ENCODE measurements at regions not wholly inside any gene's neighbourhood (a gene's known extent, or its start where the extent isn't known, plus 50 kb on each side); places are given as distances from the start of the nearest gene placed in this dataset.

DNA sequence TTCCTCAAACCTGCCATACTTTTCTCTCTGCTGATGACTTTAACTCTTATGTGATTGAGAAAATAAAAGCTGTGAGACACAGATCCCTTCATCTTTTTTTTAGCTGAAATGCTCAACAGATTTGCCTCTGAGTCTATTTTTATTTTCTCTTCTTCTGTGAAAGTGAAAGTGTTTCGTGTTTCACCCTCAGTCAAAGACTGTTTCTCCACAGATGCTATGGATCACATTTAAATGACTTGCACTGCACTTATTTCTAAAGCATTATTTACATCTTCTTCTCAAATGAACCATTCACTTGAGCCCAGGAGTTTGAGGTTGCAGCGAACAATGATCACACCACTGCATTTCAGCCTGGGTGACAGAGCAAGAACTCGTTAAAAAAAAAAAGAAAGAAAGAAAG is 890.1 kb upstream of the PCDH20 start:
- no peak for TF ChIP-seq Cebpa-rat (IDR thresholded peaks at IDR 0.05)
- Histone ChIP-seq H3K27ac (peak overlapping the region; percentile 65; the same call in 1 of the 2 replicates), H3K9me3 (peaks cover 10% of the 10 kb centered on the region; the same call in 1 of the 2 replicates), H3K4me1 (peaks cover 14% of the 10 kb centered on the region), H3K4me3 (peak overlapping the region; percentile 51), H3K27me3 (no peaks in the 10 kb centered on the region), H3K9ac (peak overlapping the region; percentile 66), H3K4me2 (peak overlapping the region; percentile 77), H4K20me1 (no peaks in the 10 kb centered on the region), H3K36me3 (no peaks in the 10 kb centered on the region)

DNA sequence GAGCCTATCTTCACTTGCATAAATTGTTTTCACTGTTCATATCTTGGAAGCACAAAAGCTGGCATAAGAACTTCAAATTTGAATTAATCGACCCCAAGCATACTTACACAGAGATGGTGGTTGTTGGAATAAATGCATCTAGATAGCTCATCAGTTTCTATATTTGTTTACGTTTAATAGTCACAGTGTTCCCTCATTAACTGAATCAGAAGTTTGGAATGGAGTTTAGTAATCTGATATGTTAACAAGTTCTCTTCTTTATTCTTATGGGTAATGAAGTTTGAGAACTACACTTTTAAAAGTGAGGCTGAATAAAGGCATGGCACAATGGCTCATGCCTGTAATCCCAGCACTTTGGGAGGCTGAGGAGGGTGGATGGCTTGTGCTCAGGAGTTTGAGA is 886.7 kb upstream of the PCDH20 start:
- H3K9me3 ChIP-seq, result peaks cover 10% of the 10 kb centered on the region; the same call in 1 of the 2 replicates
- H3K36me3 ChIP-seq, result no peaks in the 10 kb centered on the region
- no peak overlapping the region for H3K4me3 ChIP-seq
- no peak for TF ChIP-seq Cebpa-rat (IDR thresholded peaks at IDR 0.05)
- H3K9ac ChIP-seq, result no peak overlapping the region
- peaks cover 14% of the 10 kb centered on the region for H3K4me1 ChIP-seq
- H4K20me1 ChIP-seq, result no peaks in the 10 kb centered on the region
- no peak overlapping the region for H3K4me2 ChIP-seq
- H3K27me3 ChIP-seq, result no peaks in the 10 kb centered on the region
- H3K27ac ChIP-seq, result no peak overlapping the region

DNA sequence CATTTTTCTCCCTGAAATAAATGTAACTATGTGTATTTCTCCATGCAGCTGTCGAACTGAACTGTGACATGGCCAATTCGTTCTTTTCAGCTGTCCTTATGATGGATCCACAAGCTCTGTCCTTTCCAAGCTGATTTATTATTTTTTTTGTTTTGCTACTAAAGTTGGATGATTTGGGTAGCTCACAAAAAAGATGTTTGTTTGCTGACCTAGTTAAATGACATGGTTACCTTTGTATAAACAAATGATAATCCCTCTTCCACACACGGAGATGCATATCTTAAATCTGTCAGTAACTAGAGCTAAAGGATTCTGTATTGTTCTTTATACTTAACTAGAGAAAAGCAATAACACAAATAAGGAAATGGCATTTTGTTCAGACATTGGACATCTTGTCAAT is 884.3 kb upstream of the PCDH20 start:
- Histone ChIP-seq H3K27ac (no peak overlapping the region), H3K9me3 (peaks cover 10% of the 10 kb centered on the region; the same call in 1 of the 2 replicates), H4K20me1 (no peaks in the 10 kb centered on the region), H3K36me3 (no peaks in the 10 kb centered on the region), H3K4me3 (no peak overlapping the region), H3K4me2 (no peak overlapping the region), H3K4me1 (peaks cover 8% of the 10 kb centered on the region), H3K9ac (no peak overlapping the region), H3K27me3 (no peaks in the 10 kb centered on the region)
- no peak for TF ChIP-seq Cebpa-rat (IDR thresholded peaks at IDR 0.05)

DNA sequence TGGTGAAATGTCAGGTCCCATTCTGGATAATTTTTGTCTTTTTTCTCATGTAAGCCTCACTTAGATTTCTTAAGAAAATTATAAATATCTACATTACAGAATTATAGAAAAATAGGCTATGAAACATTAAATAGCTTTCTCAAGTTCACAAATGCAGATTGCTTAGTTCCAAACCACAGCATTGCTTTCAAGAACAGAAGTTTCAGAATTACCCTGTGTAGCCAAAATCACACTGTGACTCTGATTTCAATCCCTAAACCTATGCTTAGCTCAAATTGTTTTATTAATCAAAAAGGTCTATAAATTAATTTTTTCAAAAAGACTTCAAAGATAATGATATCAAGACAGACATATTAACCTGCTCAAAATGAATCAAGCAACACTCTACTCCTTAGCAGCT is 881.2 kb upstream of the PCDH20 start:
- no peak for TF ChIP-seq Cebpa-rat (IDR thresholded peaks at IDR 0.05)
- no peak overlapping the region for H3K4me3 ChIP-seq
- no peak overlapping the region for H3K4me2 ChIP-seq
- no peaks in the 10 kb centered on the region for H3K27me3 ChIP-seq
- no peaks in the 10 kb centered on the region for H3K36me3 ChIP-seq
- no peaks in the 10 kb centered on the region for H4K20me1 ChIP-seq
- no peaks in the 10 kb centered on the region for H3K9me3 ChIP-seq
- no peak overlapping the region for H3K9ac ChIP-seq
- H3K4me1 ChIP-seq, result no peaks in the 10 kb centered on the region
- no peak overlapping the region for H3K27ac ChIP-seq

DNA sequence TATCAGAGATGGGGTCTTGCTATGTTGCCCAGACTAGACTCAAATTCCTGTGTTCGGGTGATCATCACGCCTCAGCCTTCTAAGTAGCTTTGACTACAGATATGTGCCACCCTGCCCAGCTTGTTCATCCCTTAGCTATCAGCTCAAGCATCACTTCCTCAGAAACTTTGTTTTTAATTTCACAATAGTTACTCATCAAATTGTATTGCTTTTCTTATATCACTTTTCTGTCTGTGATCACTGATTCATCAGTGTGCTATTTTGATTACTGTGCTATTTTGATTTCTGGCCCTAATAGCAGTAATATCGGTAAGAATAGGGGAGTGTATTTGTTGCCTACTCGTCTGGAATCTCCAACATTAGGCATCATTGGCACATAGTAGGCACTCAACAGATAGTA is 878.6 kb upstream of the PCDH20 start:
- Histone ChIP-seq H3K9ac (no peak overlapping the region), H3K36me3 (no peaks in the 10 kb centered on the region), H3K27ac (no peak overlapping the region), H3K9me3 (peaks cover 12% of the 10 kb centered on the region), H3K4me1 (no peaks in the 10 kb centered on the region), H4K20me1 (no peaks in the 10 kb centered on the region), H3K4me3 (no peak overlapping the region), H3K4me2 (no peak overlapping the region), H3K27me3 (no peaks in the 10 kb centered on the region)
- no peak for TF ChIP-seq Cebpa-rat (IDR thresholded peaks at IDR 0.05)

GRCh38 chr13:62292714-62293480 is 877.2 kb upstream of the PCDH20 start:
- Histone ChIP-seq H4K20me1 (no peaks in the 10 kb centered on the region), H3K27me3 (no peaks in the 10 kb centered on the region), H3K4me1 (no peaks in the 10 kb centered on the region), H3K9ac (no peak overlapping the region), H3K4me2 (no peak overlapping the region), H3K4me3 (no peak overlapping the region), H3K9me3 (peaks cover 12% of the 10 kb centered on the region), H3K27ac (no peak overlapping the region), H3K36me3 (no peaks in the 10 kb centered on the region)
- TF ChIP-seq Cebpa-rat (IDR thresholded peaks at IDR 0.05), result no peak

DNA sequence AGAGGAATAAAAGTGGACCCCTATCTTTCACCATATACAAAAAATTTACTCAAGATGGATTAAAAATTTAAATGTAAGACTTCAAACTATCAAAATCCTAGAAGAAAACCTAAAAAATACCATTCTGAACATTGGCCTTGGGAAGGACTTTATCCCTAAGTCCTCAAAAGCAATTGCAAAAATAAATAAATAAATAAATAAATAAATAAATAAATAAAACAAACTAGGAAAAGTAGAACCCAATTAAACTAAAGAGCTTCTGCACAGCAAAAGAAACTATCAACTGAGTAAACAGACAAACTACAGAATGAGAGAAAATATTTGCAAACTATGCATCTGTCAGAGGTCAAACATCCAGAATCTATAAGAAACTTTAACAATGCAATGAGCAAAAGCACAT is 874.9 kb upstream of the PCDH20 start:
- Histone ChIP-seq H3K27ac (no peak overlapping the region), H3K9ac (no peak overlapping the region), H3K4me1 (no peaks in the 10 kb centered on the region), H3K4me2 (no peak overlapping the region), H4K20me1 (no peaks in the 10 kb centered on the region), H3K4me3 (no peak overlapping the region), H3K27me3 (no peaks in the 10 kb centered on the region), H3K36me3 (no peaks in the 10 kb centered on the region), H3K9me3 (peaks cover 12% of the 10 kb centered on the region)
- no peak for TF ChIP-seq Cebpa-rat (IDR thresholded peaks at IDR 0.05)

- Histone ChIP-seq H4K20me1 (no peaks in the 10 kb centered on the region), H3K4me2 (no peak overlapping the region), H3K9me3 (peaks cover 12% of the 10 kb centered on the region), H3K9ac (no peak overlapping the region), H3K27ac (no peak overlapping the region), H3K27me3 (no peaks in the 10 kb centered on the region), H3K4me3 (no peak overlapping the region), H3K36me3 (no peaks in the 10 kb centered on the region), H3K4me1 (no peaks in the 10 kb centered on the region)
- TF ChIP-seq Cebpa-rat (IDR thresholded peaks at IDR 0.05), result no peak
These were observed 872.1 kb upstream of the PCDH20 start for GRCh38 chr13:62287764-62288163.

DNA sequence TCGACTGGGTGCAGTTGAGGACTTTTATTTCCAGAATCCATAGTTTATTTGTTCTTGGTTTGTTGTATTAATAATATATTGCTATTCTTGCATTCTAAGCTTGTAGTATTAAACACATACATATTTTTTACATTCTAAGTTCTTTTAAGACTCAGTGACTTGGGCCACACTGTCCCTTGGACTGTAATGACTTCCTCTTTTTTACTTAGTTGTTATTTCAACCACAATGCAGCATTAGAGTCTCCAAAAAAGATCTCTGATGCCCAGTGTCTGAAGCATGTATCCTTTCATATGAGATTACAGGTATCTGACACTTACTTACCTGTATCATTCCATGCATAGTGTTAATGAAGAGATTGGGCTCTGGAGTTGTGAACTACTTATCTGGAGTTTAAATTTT is 864.9 kb upstream of the PCDH20 start:
- H3K9me3 ChIP-seq, result no peaks in the 10 kb centered on the region
- no peaks in the 10 kb centered on the region for H3K4me1 ChIP-seq
- no peak overlapping the region for H3K4me2 ChIP-seq
- no peak overlapping the region for H3K9ac ChIP-seq
- TF ChIP-seq Cebpa-rat (IDR thresholded peaks at IDR 0.05), result no peak
- H3K27ac ChIP-seq, result no peak overlapping the region
- H3K36me3 ChIP-seq, result no peaks in the 10 kb centered on the region
- no peaks in the 10 kb centered on the region for H3K27me3 ChIP-seq
- no peaks in the 10 kb centered on the region for H4K20me1 ChIP-seq
- H3K4me3 ChIP-seq, result no peak overlapping the region

DNA sequence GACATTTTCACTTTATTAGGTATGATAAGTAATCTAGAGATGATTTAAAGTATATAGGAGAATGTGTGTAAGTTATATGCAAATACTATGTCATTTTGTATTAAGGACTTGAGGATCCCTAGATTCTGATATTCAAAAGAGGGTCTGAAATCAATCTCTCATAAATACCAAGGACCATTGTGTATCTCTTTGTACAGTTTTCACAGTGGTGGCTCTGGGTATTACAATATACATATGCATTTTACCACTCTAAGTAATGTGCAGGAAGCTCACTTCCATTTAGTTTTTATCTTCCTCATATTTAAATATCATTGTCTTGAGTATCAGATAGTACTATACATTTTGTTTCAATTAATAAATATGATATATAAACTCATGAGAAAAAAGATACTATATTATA is 862.6 kb upstream of the PCDH20 start:
- H3K27me3 ChIP-seq, result no peaks in the 10 kb centered on the region
- peaks cover 9% of the 10 kb centered on the region; the same call in 1 of the 2 replicates for H3K9me3 ChIP-seq
- H3K4me1 ChIP-seq, result no peaks in the 10 kb centered on the region
- no peaks in the 10 kb centered on the region for H4K20me1 ChIP-seq
- no peak overlapping the region for H3K9ac ChIP-seq
- H3K4me2 ChIP-seq, result no peak overlapping the region
- H3K36me3 ChIP-seq, result no peaks in the 10 kb centered on the region
- H3K4me3 ChIP-seq, result no peak overlapping the region
- TF ChIP-seq Cebpa-rat (IDR thresholded peaks at IDR 0.05), result no peak
- no peak overlapping the region for H3K27ac ChIP-seq

Data from BLaER1 (cell line).